ENCODE measurements at regions not wholly inside any gene's neighbourhood (a gene's known extent, or its start where the extent isn't known, plus 50 kb on each side); places are given as distances from the start of the nearest gene placed in this dataset.

DNA sequence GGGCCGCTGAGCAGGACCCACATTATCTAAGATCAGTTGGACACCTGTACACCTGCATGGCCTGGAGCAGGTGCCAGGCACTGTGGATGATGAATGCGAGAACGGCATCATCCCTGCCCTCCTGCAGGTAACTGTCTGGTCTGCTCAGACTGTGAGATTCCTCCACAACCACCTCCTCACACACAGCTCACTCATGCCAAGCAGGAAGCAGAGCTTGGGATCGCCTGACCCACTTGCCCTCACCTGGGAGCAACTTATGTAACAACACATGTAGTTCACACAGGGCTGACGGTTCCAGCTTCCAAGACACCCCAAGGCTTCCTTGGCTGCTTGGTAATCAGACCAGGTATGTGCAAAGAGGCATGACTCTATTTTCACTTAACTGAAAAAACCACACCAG, 359.2 kb downstream of the PREX1 start:
- no peak for TF ChIP-seq TCF4 (CRISPR knock-in tag; IDR thresholded peaks at IDR 0.05; ENCODE audit: borderline replicate concordance)
- TF ChIP-seq ZFP30 (CRISPR knock-in tag; IDR thresholded peaks at IDR 0.05), result no peak
- no peak for TF ChIP-seq ZNF70 (CRISPR knock-in tag; IDR thresholded peaks at IDR 0.05)
- no peak for TF ChIP-seq ZFP3 (CRISPR knock-in tag; IDR thresholded peaks at IDR 0.05)
- no peak for TF ChIP-seq CSDC2 (CRISPR knock-in tag; IDR thresholded peaks at IDR 0.05)

Measured in SK-N-SH treated with all-trans-retinoic acid at 6 μM for 48 hours (cell line).